Transverse colon (tissue), 4 donors: ENCODE measurements at regions not wholly inside any gene's neighbourhood (a gene's known extent, or its start where the extent isn't known, plus 50 kb on each side); places are given as distances from the start of the nearest gene placed in this dataset.

ENCODE experiments used
- DNase-seq: peaks from one replicate; pipeline ENCODE4 v3.0.0-alpha.2; 2019
- H3K27ac ChIP-seq, 4 donors: fragments of 200-600 bp; sonication (generic); 2 replicates each; pipeline ENCODE4 v1.5.1; 2016 to 2018; ENCODE audit warnings: inconsistent platforms in 4 of 4
- H3K27me3 ChIP-seq: fragments of 200-600 bp; sonication (generic); 2 replicates; pipeline ENCODE4 v1.5.1; 2017; ENCODE audit warnings: inconsistent platforms
- H3K36me3 ChIP-seq, 4 donors: fragments of 200-600 bp; sonication (generic); 2 replicates each; pipeline ENCODE4 v1.5.1; 2017 to 2019; ENCODE audit warnings: inconsistent platforms in 4 of 4
- H3K4me1 ChIP-seq, 4 donors: fragments of 200-600 bp; sonication (generic); 2 replicates each; pipeline ENCODE4 v1.5.1; 2017 to 2020; ENCODE audit warnings: inconsistent platforms in 4 of 4
- H3K4me3 ChIP-seq, 4 donors: fragments of 200-600 bp; sonication (generic); 1 replicate in 1 of 4; 2 replicates in 3 of 4; pipeline versions ENCODE4 v1.5.1 to v1.6.1; 2017 to 2019; ENCODE audit warnings: inconsistent platforms in 4 of 4
- H3K9me3 ChIP-seq, 2 donors: fragments of 200-600 bp; sonication (generic); 2 replicates each; pipeline ENCODE4 v1.5.1; 2017 to 2019; ENCODE audit warnings: inconsistent platforms in 2 of 2
- CTCF ChIP-seq, 5 experiments: fragments of 200-600 bp in 3 of 5; fragments of 450-650 bp in 2 of 5; sonication (generic) in 3 of 5; IDR thresholded peaks; 1 replicate in 2 of 5; 2 replicates in 3 of 5; pipeline ENCODE4 v1.5.1; 2016 to 2017; ENCODE audit warnings: antibody characterized with exemption in 5 of 5, inconsistent platforms in 3 of 5, mild to moderate bottlenecking in 2 of 5, moderate library complexity in 1 of 5
- EP300 ChIP-seq: sonication (generic); formaldehyde crosslinking; IDR thresholded peaks from one replicate; pipeline ENCODE4 v1.6.1; 2017; ENCODE audit warnings: antibody characterized with exemption, low read depth
- POLR2A ChIP-seq: fragments of 450-650 bp; IDR thresholded peaks from one replicate; pipeline ENCODE4 v1.6.1; 2016; ENCODE audit warnings: antibody characterized with exemption, mild to moderate bottlenecking, moderate library complexity
- POLR2AphosphoS5 ChIP-seq, 3 donors: sonication (generic); formaldehyde crosslinking; IDR thresholded peaks; one replicate each; pipeline ENCODE4 v1.6.1; 2016; ENCODE audit warnings: antibody characterized with exemption in 3 of 3
- WGBS, 2 donors: methylation state at CpG; one replicate each; pipeline ENCODE4 v1.1.5; 2018; ENCODE audit warnings: low coverage in 1 of 2; 5-methylcytosine and 5-hydroxymethylcytosine counted together
- in situ Hi-C, 4 donors: fragments of 200-750 bp; cut with MboI; loops; one replicate each; pipeline versions ENCODE4 v1.15.0 to v1.15.1; 2017; ENCODE audit warnings: low sequenced_read_pairs in 3 of 4, low pct_ligation_motif_present in 1 of 4, low pct_unique_long_range_greater_than_20kb in 1 of 4
- intact Hi-C: fragments of 100-400 bp; cut with DNase I; formaldehyde crosslinking; loops from one replicate; pipeline ENCODE4 v1.15.1; 2023; ENCODE audit warnings: low total_unique reads

GRCh38 chr6:3578981-3579380 lies 122.1 kb upstream of the SLC22A23 start:
- in situ Hi-C loops (no loop called here), intact Hi-C loops (no loop called here)
- Histone ChIP-seq H3K4me3 (no peak overlapping the region), H3K9me3 (no peaks in the 10 kb centered on the region), H3K27ac (no peak overlapping the region), H3K4me1 (no peaks in the 10 kb centered on the region), H3K27me3 (no peaks in the 10 kb centered on the region), H3K36me3 (no peaks in the 10 kb centered on the region)
- 88 to 100% methylated on average over 1 to 4 of the region's 4 CpGs for WGBS, 2 donors
- TF ChIP-seq CTCF (IDR thresholded peaks at IDR 0.05): no peak
- no peak for TF ChIP-seq POLR2AphosphoS5 (IDR thresholded peaks at IDR 0.05)
- no peak for TF ChIP-seq EP300
- TF ChIP-seq POLR2A: no peak
- DNase-seq: no peak

DNA sequence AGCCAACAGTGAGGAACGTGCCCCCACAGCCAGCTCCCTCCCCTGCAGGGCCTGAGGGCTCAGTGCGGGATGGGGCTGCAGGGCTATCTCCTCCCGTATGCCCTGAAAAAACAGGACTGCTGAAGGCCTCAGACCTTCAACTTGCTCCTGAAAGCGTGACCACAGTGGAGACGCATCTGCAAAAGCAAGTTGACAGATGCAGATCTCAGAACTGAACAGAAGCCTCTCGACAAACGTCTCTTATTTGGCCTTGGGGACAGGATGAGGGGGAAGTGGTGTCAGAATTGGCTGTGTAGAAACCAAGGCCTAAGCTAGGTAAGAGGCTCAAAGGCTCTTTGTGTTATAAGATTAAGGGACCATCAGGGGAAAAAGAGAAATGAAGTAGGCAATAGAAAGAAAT lies 120.7 kb upstream of the SLC22A23 start:
- DNase-seq: no peak
- Histone ChIP-seq H3K36me3 (no peaks in the 10 kb centered on the region), H3K4me3 (no peak overlapping the region), H3K9me3 (no peaks in the 10 kb centered on the region), H3K4me1 (no peaks in the 10 kb centered on the region), H3K27me3 (no peaks in the 10 kb centered on the region), H3K27ac (no peak overlapping the region)
- intact Hi-C loops: no loop called here
- WGBS, 2 donors: 86% methylated on average over 7 of the region's 7 CpGs; no CpG with 5 or more reads in 1 of the 2 donors
- in situ Hi-C loops: no loop called here
- TF ChIP-seq CTCF (IDR thresholded peaks at IDR 0.05) (no peak), POLR2A (no peak), EP300 (no peak), POLR2AphosphoS5 (IDR thresholded peaks at IDR 0.05) (no peak)

DNA sequence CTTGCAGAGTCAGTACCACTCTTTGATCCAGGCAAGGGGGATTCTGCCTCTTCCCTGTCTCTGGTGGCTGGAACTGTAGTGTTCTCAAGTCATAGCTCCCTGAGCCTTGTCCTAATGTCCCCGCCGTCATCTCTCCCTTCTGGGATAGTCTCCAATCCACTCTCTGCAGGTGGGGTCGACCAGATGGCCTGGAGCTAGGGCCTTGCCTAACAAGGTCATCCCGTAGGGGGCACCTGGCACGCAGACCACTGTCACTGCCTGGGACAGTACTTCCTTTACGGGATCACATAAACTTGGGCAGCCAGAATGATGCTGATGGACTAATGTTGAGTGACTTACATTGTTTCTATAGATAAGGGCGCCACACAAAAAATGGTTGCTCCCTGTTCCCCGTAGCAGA lies 118.9 kb upstream of the SLC22A23 start:
- in situ Hi-C loops: no loop called here
- Histone ChIP-seq H3K36me3 (no peaks in the 10 kb centered on the region), H3K4me3 (no peak overlapping the region), H3K27ac (no peak overlapping the region), H3K4me1 (no peaks in the 10 kb centered on the region), H3K27me3 (no peaks in the 10 kb centered on the region), H3K9me3 (no peaks in the 10 kb centered on the region)
- intact Hi-C loops: no loop called here
- no peak for DNase-seq
- TF ChIP-seq CTCF (IDR thresholded peaks at IDR 0.05) (no peak), EP300 (no peak), POLR2AphosphoS5 (IDR thresholded peaks at IDR 0.05) (no peak), POLR2A (no peak)
- WGBS, 2 donors: 85 to 96% methylated on average over 3 to 8 of the region's 8 CpGs

DNA sequence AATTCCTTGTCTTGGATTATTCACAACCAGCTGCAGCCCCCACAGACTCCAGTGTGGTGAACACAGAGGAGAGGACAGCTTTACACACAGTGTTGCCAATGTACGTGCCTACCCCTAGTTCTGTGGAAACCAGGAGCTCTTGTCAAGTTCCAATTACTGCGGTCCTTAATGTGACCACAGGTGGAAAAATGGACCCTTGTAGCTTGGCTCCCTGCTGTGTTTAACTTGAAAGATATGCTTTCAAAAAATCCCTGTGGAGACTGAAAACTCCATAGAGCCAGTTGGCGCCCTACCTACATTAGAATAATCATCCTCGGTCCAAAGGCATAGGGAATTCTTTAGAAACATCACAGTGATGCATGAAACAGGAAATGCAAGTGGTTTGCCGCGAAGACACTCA lies 118.3 kb upstream of the SLC22A23 start:
- no peak overlapping the region for H3K4me3 ChIP-seq
- WGBS, 2 donors: 87% methylated on average over 5 to 6 of the region's 6 CpGs
- H3K4me1 ChIP-seq: no peaks in the 10 kb centered on the region
- in situ Hi-C loops (no loop called here), intact Hi-C loops (no loop called here)
- H3K36me3 ChIP-seq: no peaks in the 10 kb centered on the region
- no peaks in the 10 kb centered on the region for H3K27me3 ChIP-seq
- no peaks in the 10 kb centered on the region for H3K9me3 ChIP-seq
- H3K27ac ChIP-seq: no peak overlapping the region
- TF ChIP-seq EP300 (no peak), POLR2AphosphoS5 (IDR thresholded peaks at IDR 0.05) (no peak), POLR2A (no peak), CTCF (IDR thresholded peaks at IDR 0.05) (no peak)
- no peak for DNase-seq
